K562 (cell line): ENCODE measurements at regions not wholly inside any gene's neighbourhood (a gene's known extent, or its start where the extent isn't known, plus 50 kb on each side); places are given as distances from the start of the nearest gene placed in this dataset.
A peak's percentile ranks its signal among the peaks of the same experiment; 100 is the strongest.

Source experiments
- MED1 ChIP-seq: sonication (generic); formaldehyde crosslinking; IDR thresholded peaks from 2 replicates; pipeline ENCODE4 v1.8.1; 2023; ENCODE audit warnings: missing genetic modification reagents, borderline replicate concordance
- U2AF1 ChIP-seq: fragments of 200-400 bp; formaldehyde crosslinking; optimal IDR thresholded peaks from 2 replicates; pipeline ENCODE3; 2017; ENCODE audit warnings: mild to moderate bottlenecking, low read depth, low read length, moderate library complexity
- ZNF584 ChIP-seq: fragments of 200-800 bp; sonication (Bioruptor generic); IDR thresholded peaks from 2 replicates; pipeline ENCODE4 v1.6.1; 2016; ENCODE audit warnings: low read depth, mild to moderate bottlenecking, missing genetic modification characterization, missing compliant biosample characterization
- TF ChIP-seq, protein P1 (sequence below): sonication (generic); formaldehyde crosslinking; IDR thresholded peaks from 2 replicates; pipeline ENCODE4 v1.9.0; 2022; ENCODE audit warnings: mild to moderate bottlenecking, missing genetic modification reagents
- TF ChIP-seq, protein P2 (sequence below): sonication (generic); formaldehyde crosslinking; IDR thresholded peaks from 2 replicates; pipeline ENCODE4 v1.8.0; 2022; ENCODE audit warnings: mild to moderate bottlenecking, missing genetic modification reagents
- TF ChIP-seq, protein P3 (sequence below), 2 experiments: fragments of 450-650 bp; IDR thresholded peaks; 2 replicates each; pipeline ENCODE4 v1.6.1; 2018; ENCODE audit warnings: mild to moderate bottlenecking in 2 of 2, low read depth in 1 of 2; ENCODE audit not compliant: partially characterized antibody in 2 of 2
- TF ChIP-seq, protein P4 (sequence below): fragments of 450-650 bp; IDR thresholded peaks from 2 replicates; pipeline ENCODE4 v1.6.1; 2016

DNA sequence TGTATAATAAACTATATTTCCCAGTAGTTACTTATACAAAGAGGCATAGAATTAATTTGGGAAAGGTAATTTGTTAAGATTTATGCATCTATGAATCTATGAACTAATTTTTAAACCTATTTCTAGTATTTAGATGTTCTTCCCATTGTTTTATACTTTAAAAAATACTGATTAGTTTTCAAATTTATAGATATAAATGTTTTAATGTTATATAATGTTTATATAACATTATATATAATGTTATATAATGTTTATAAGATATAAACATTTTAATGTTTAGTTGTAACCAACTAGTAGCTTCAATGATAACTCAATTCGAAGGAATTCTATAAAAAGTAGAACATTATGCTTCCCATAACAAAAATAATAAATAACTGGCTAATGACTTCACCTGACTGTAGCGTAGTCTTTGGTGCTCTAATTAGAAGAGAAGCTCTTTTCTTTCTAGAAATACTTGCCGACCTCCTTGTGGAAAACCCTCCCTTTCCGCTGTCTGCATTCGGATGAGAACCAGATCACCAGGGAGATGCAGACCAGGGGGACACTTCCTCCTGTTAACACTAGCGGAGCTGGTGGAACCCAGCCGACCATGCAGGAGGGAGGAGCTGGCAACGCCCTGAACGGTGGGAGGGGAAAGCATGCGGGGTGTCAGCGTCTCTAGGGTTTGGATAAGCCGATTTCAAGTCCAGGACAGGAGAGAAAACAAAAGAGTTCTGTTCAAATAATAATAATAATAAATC is 158.4 kb downstream of the OR2B2 start (continued):
- TF ChIP-seq, protein P1, sequence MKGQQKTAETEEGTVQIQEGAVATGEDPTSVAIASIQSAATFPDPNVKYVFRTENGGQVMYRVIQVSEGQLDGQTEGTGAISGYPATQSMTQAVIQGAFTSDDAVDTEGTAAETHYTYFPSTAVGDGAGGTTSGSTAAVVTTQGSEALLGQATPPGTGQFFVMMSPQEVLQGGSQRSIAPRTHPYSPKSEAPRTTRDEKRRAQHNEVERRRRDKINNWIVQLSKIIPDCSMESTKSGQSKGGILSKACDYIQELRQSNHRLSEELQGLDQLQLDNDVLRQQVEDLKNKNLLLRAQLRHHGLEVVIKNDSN (CRISPR knock-in tag), result no peak
- TF ChIP-seq MED1 (CRISPR knock-in tag) (no peak), ZNF584 (CRISPR knock-in tag) (no peak), U2AF1 (no peak)
- TF ChIP-seq, protein P2, sequence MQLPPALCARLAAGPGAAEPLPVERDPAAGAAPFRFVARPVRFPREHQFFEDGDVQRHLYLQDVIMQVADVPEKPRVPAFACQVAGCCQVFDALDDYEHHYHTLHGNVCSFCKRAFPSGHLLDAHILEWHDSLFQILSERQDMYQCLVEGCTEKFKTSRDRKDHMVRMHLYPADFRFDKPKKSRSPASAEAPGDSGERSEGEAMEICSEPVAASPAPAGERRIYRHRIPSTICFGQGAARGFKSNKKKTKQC (CRISPR knock-in tag), result no peak
- TF ChIP-seq, protein P3, sequence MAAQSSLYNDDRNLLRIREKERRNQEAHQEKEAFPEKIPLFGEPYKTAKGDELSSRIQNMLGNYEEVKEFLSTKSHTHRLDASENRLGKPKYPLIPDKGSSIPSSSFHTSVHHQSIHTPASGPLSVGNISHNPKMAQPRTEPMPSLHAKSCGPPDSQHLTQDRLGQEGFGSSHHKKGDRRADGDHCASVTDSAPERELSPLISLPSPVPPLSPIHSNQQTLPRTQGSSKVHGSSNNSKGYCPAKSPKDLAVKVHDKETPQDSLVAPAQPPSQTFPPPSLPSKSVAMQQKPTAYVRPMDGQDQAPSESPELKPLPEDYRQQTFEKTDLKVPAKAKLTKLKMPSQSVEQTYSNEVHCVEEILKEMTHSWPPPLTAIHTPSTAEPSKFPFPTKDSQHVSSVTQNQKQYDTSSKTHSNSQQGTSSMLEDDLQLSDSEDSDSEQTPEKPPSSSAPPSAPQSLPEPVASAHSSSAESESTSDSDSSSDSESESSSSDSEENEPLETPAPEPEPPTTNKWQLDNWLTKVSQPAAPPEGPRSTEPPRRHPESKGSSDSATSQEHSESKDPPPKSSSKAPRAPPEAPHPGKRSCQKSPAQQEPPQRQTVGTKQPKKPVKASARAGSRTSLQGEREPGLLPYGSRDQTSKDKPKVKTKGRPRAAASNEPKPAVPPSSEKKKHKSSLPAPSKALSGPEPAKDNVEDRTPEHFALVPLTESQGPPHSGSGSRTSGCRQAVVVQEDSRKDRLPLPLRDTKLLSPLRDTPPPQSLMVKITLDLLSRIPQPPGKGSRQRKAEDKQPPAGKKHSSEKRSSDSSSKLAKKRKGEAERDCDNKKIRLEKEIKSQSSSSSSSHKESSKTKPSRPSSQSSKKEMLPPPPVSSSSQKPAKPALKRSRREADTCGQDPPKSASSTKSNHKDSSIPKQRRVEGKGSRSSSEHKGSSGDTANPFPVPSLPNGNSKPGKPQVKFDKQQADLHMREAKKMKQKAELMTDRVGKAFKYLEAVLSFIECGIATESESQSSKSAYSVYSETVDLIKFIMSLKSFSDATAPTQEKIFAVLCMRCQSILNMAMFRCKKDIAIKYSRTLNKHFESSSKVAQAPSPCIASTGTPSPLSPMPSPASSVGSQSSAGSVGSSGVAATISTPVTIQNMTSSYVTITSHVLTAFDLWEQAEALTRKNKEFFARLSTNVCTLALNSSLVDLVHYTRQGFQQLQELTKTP (IDR thresholded peaks at IDR 0.05; ENCODE audit: low read depth in 1 of 2, partially characterized antibody in 2 of 2), result peak; percentile 35 to 46
- TF ChIP-seq, protein P4, sequence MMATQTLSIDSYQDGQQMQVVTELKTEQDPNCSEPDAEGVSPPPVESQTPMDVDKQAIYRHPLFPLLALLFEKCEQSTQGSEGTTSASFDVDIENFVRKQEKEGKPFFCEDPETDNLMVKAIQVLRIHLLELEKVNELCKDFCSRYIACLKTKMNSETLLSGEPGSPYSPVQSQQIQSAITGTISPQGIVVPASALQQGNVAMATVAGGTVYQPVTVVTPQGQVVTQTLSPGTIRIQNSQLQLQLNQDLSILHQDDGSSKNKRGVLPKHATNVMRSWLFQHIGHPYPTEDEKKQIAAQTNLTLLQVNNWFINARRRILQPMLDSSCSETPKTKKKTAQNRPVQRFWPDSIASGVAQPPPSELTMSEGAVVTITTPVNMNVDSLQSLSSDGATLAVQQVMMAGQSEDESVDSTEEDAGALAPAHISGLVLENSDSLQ, result peak; percentile 69
